A549 (cell line): ENCODE measurements at regions not wholly inside any gene's neighbourhood (a gene's known extent, or its start where the extent isn't known, plus 50 kb on each side); places are given as distances from the start of the nearest gene placed in this dataset.

Source experiments
- CTCF ChIP-seq: fragments of >200 bp; sonication (Bioruptor Twin); formaldehyde crosslinking; IDR thresholded peaks from 3 replicates; pipeline ENCODE4 v1.5.1; 2016
- EP300 ChIP-seq, 2 experiments: fragments of >200 bp; sonication (Bioruptor Twin); formaldehyde crosslinking; IDR thresholded peaks; 2 replicates in 1 of 2; 3 replicates in 1 of 2; pipeline ENCODE4 v1.6.1; 2016 to 2017
- NR3C1 ChIP-seq: fragments of >200 bp; sonication (Bioruptor Twin); formaldehyde crosslinking; IDR thresholded peaks from 3 replicates; pipeline ENCODE4 v1.6.1; 2017
- POLR2A ChIP-seq: IDR thresholded peaks from 2 replicates; pipeline ENCODE4 v1.6.1; 2012; ENCODE audit warnings: mild to moderate bottlenecking, low read length

GRCh38 chr9:103287361-103287760 is 292.2 kb downstream of the CYLC2 start:
- TF ChIP-seq POLR2A (no peak), NR3C1 (no peak), EP300 (IDR thresholded peaks at IDR 0.05) (no peak), CTCF (no peak)
